DMS 273 (cell line): ENCODE measurements at regions not wholly inside any gene's neighbourhood (a gene's known extent, or its start where the extent isn't known, plus 50 kb on each side); places are given as distances from the start of the nearest gene placed in this dataset.
A peak's percentile ranks its signal among the peaks of the same experiment; 100 is the strongest.

ENCODE experiments used
- DNase-seq: peaks from one replicate; lab custom pipeline; 2025; ENCODE audit not compliant: unreplicated experiment; lab: John Stamatoyannopoulos, UW

GRCh38 chr2:11920993-11921583 is 174.7 kb downstream of the LPIN1 start:
- DNase-seq: no peak

GRCh38 chr2:11922294-11922693 is 175.9 kb downstream of the LPIN1 start:
- peak; percentile 75 for DNase-seq

DNA sequence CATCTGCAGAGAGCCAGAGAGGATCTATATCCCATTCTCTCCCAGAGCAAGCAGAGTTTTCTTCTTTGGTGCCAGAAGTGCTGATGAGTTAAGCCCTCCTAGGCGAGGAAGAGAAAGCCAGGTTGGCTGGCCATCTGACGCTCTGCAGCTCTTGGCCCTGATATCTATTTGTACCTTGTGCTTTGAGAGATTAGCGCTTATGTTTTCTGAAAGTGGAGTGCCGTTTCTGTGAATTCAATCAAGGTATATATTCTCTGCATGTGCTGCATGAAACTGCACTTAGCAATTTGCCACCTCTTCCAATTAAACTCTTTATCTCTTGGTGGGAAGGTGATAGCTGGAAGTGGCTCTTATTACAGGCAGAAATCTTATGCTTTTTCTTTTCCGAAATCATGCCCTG is 177.5 kb downstream of the LPIN1 start:
- peak; percentile 70 for DNase-seq

DNA sequence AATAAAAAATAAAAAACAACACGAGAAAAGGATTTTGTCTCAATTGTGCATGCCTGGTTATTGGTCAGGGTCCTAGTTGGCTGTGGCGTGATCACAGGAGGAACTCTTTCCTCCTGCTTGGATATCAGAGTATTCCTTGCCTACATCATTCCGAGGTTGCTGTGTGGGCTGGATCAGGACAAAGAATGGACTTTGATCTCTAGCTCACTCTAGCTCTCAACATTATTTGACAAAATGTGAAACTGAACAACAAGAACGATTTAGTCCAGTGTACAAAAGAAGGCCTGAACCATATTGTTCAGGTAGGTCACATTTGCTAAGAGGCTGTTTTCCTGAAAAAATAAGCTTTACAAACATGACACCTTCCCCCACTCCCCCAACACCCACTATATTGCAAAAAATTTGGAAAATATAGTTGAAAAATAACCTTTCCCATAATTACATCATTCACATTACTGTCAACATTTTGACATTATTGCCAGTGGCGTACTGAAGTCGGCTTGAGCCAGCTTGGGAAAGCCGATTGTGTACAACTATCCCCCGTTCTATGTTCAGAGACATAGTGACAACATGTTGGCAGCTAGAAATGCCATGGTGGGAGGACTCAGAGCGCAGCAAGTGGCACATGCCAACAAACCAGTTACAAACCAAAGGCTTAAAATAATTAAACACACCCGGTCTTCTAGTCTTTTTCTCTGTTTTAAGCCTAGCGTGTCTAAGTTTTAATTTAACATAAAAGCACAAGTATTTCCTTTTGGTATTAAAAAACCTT is 179.0 kb downstream of the LPIN1 start:
- DNase-seq: no peak

DNA sequence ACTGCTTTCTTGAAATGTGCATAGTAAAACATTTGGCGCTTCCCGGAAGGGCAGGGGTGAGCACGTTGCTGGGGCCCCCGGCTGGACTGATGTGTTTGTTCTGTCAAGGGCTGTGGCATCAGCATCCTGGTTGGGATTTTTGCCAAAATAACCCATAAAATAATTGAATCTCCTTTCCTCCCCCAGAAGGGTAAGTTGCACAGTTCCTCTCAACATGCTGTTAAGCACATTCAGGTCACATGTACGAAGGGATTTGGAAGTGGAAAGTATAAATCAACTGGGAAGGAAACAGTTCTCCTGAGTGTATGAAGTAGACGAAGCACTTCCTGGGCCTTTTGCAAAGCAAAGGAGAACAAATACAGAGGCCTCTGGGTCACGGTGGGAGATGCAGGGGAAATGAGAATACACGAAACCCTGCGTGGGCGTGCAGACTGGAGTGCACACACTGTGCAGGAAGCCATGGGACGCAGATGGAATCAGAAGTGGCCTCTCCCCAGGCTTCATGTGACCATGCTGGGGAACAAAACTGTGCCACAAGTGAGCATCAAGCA is 183.9 kb downstream of the LPIN1 start:
- DNase-seq: no peak

- DNase-seq: no peak
These were observed 185.6 kb downstream of the LPIN1 start for GRCh38 chr2:11932048-11932512.

DNA sequence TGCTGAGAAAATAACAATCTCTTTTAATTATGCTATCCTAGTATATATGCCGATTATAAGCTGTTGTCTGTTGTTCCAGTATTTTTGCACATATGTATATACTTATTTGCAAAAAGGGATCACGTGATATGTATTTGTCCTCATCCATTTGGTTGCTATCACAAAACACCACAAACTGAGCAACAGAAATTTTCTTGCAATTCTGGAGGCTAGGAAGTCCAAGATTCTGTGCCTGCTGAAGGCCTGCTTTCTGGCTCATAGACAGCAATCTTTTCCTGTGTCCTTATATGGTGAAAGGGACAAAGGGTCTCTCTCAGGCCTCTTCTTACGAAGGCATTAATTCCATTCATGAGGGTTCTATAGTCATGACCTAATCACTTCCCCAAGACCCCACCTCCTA is 186.5 kb downstream of the LPIN1 start:
- DNase-seq: no peak

DNA sequence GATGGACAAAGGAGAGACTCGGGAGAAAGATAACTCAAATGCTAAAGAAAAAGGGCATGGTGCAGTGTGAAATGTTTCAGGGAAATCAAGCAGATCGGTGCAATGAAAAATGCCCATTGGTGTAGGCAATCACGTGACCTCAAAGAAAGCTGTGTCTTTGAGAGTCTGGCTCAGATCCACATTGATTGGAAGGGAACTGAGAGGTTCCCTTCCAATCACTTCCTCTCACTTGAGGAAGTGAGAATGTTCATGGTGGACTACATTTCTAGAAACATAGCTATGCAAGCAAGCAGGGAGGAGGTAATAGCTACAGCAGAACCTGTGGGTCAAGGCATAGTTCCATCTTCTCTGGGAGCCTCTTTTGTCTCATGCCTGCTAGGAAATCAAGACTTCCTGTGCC is 187.4 kb downstream of the LPIN1 start:
- DNase-seq: no peak

DNA sequence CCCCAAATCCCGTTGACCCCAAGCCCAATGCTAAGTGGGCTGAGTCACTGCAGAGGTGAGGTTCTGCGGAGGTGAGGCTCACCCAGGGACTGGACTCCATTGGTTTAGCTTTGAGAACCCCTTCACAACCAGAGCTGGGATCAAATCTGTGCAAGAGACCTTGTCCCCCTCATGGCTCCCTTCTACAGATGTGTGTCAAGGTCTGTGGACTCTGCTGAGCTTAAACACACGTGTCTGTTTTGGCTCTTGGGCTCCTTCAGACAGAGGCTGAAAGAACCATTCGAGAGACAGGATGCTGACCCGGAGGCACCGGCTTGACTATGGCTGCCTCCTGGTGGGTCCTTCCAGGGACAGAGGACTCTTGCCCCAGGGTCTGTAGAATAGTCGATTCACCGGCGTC is 190.3 kb downstream of the LPIN1 start:
- no peak for DNase-seq

DNA sequence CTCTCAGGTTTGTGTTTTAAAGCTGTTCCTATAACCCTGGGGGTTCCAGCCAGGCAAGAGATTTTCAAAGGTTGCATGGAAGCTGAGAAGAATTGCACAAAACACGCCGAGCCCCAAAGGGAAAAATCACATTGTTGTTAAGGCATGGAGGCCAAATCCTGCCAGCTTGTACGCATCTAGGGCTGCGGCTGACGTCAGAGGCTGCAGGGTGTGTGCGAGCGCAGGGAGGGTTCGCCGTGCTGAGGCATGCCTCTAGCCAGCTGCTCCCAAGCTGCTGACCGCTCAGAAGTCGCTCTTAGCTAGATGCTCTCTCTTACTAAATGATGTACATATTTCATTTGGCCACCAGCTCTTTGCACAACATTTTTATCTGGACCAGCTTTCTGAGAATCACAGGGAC is 191.8 kb downstream of the LPIN1 start:
- DNase-seq: peak; percentile 81

- no peak for DNase-seq
These were observed 193.1 kb downstream of the LPIN1 start for GRCh38 chr2:11939523-11939922.

- no peak for DNase-seq
These were observed 193.8 kb downstream of the LPIN1 start for GRCh38 chr2:11940121-11940743.

GRCh38 chr2:11940799-11941198 is 194.4 kb downstream of the LPIN1 start:
- DNase-seq: no peak

DNA sequence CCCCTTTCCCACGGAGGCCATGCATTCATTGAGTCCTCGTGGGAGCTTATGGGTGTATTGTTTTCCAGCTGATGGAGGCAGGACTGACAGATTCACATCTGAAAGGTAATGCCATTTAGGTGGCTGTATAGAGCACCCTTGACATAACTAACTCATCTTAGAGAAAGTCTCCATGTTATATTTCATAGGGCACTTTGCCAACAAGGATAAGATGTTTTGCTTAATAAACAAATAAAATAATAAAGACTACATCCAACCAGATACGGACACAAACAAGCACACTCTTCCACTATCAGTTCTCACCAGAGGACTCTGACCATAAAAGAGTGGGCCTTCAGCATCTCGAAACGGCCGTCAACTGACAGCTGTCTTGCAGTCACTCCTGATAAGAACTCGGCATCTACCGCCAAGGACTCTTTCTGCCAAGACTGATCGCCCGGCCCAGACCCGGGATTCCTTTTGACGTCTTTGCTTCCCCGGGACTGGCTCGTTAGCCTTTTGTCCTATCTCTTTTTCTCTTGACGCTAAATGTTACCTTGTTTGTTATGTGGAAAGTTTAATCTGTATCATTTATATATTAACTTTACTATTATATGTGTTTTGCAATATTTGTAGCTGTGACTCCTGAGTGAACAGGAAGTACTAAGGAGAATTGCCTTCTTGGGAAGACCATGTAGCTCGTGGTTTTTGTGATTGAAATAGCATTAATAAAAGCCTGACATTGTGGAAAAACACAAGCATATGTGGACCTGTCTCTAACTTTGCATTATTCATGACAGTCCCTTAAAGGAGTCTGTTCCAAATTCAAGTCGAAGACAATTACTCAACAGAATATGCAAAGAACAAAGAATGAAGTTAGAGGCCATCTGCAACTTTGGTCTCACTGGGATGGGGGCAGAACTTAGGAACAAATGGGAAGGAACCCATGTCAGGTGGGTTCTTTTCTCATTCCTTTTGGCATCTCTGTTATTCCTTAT is 195.1 kb downstream of the LPIN1 start:
- peak; percentile 70 for DNase-seq

- DNase-seq: peak; percentile 72
These were observed 195.7 kb downstream of the LPIN1 start for GRCh38 chr2:11942178-11942569.

DNA sequence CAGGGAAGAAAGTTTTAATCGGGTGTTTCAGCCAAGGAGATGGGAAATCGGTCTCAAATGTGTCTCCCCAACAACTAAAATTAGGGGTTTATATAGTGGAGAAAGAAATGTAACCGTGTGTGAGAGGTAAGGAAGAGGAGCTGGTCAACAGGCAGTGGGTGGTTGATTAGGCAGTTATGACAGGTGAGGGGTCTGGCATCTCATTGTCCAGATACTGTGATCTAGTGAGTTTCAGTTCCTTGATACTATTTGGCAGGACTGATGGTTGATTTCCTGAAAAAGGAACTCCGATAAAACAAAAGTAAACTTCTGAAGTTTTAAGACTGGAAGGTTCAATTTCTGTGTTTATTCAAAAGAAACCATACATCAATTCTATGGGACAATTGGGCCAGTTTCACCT is 197.9 kb downstream of the LPIN1 start:
- no peak for DNase-seq

DNA sequence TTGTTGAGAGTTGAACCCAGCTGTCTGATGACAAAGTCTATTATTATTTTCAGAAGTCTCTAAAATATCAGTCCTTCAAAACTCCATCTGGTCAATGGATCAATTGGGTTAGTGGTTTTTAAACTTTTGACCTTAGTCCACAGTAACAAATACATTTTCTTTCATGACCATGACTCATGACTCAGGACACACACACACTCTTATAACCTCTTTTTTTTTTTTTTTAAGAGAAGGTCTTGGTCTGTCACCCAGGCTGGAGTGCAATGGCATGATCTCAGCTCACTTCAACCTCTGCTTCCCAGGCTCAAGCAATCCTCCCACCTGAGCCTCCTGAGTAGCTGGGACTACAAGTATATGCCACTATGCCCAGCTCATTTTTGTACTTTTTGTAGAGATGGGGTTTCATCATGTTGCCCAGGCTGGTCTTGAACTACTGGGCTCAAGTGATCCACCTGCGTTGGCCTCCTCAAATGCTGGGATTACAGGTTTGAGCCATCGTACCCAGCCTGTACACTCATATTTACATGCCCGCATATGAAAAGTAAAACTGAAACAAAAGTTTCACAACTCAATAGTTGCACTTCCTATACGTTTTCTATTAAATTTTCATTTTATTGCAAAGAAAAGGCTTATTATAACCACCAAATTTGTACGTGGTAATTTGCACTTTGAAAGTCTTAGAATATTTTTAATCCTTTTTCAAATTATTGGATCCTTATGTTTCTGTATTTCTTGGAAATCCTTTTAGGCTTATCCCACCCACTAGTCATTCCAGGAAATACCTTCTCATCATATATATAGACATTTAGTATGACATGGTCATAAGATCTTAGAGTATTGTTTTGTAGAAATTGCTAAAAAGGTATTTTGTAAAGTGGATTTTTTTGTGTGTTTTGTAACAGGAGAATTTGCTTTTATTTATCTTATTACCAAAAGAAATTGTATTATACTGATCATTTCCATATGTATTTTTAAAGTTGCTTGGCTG is 199.0 kb downstream of the LPIN1 start:
- no peak for DNase-seq

- DNase-seq: no peak
These were observed 201.5 kb downstream of the LPIN1 start for GRCh38 chr2:11947956-11948355.

- no peak for DNase-seq
These were observed 203.5 kb downstream of the LPIN1 start for GRCh38 chr2:11949732-11950523.
